H1 (cell line): ENCODE measurements at regions not wholly inside any gene's neighbourhood (a gene's known extent, or its start where the extent isn't known, plus 50 kb on each side); places are given as distances from the start of the nearest gene placed in this dataset.

Source experiments
- CHD1 ChIP-seq: IDR thresholded peaks from 2 replicates; pipeline ENCODE4 v1.6.1; 2012; ENCODE audit warnings: low read depth, low read length, improper control_type of control experiment
- CHD7 ChIP-seq: fragments of 300-600 bp; sonication (generic); IDR thresholded peaks from 2 replicates; pipeline ENCODE4 v1.7.1; 2012; ENCODE audit warnings: low read length, moderate library complexity, mild to moderate bottlenecking, inconsistent platforms; ENCODE audit not compliant: insufficient replicate concordance
- EP300 ChIP-seq, 2 experiments: IDR thresholded peaks; 1 replicate in 1 of 2; 2 replicates in 1 of 2; pipeline ENCODE4 v1.6.1; 2011 to 2012; ENCODE audit warnings: low read depth in 2 of 2, low read length in 2 of 2, mild to moderate bottlenecking in 2 of 2, borderline replicate concordance in 1 of 2, inconsistent platforms in 1 of 2, moderate library complexity in 1 of 2
- EZH2 ChIP-seq: fragments of 200-600 bp; sonication (generic); IDR thresholded peaks from 2 replicates; pipeline ENCODE4 v1.7.1; 2012; ENCODE audit warnings: low read depth, mild to moderate bottlenecking, moderate library complexity, low read length, inconsistent platforms; ENCODE audit not compliant: severe bottlenecking
- MAX ChIP-seq: IDR thresholded peaks from 2 replicates; pipeline ENCODE4 v1.6.1; 2012; ENCODE audit warnings: inconsistent platforms
- SIRT6 ChIP-seq: IDR thresholded peaks from one replicate; pipeline ENCODE4 v1.7.1; 2012; ENCODE audit warnings: low read length, inconsistent platforms

DNA sequence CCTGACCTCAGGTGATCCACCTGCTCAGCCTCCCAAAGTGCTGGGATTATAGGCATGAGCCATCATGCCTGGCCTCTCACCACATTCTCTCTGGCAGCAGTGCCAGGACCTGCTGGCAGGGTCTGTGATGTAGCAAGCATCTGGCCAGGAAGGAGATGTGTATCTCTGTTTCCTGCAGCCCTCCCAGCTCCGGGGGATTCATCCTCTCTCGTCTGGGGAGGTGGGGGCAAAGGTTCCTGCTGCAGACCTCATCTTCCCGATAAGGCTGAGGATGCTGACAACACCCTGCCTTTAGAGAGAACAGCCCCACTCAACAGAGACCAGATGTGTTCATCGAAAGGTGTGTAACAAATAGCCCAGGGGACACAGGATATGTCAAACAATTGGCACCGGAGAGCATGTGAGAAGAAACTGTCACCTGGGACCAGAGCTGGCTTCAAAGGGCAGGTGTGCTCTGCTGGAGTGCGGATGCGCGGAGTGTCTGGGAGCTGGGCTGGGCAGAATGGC, 54.8 kb upstream of the SEC14L1 start (continued):
- TF ChIP-seq MAX (no peak), EZH2 (no peak), SIRT6 (no peak), EP300 (IDR thresholded peaks at IDR 0.05; ENCODE audit: borderline replicate concordance in 1 of 2, low read depth in 2 of 2, low read length in 2 of 2) (no peak), CHD7 (no peak), CHD1 (no peak)
- TF ChIP-seq, all 59 proteins: peak for 0
